Upper lobe of right lung (tissue), 1 donor: ENCODE measurements at regions not wholly inside any gene's neighbourhood (a gene's known extent, or its start where the extent isn't known, plus 50 kb on each side); places are given as distances from the start of the nearest gene placed in this dataset.

ENCODE experiments used
- ATAC-seq: fragments of 200-7000 bp; cut with Tn5 transposase; one replicate; pipeline ENCODE4 v1.9.1; 2020; ENCODE audit warnings: mild to moderate bottlenecking, moderate library complexity
- DNase-seq: peaks from one replicate; pipeline ENCODE4 v3.0.0-alpha.2; 2020
- H3K27ac ChIP-seq: fragments of 200-600 bp; one replicate; pipeline ENCODE4 v1.8.0; 2022
- H3K27me3 ChIP-seq: fragments of 200-600 bp; one replicate; pipeline ENCODE4 v1.8.0; 2022; ENCODE audit warnings: mild to moderate bottlenecking
- H3K36me3 ChIP-seq: fragments of 200-600 bp; one replicate; pipeline ENCODE4 v1.8.0; 2022
- H3K4me1 ChIP-seq: fragments of 200-600 bp; one replicate; pipeline ENCODE4 v1.8.0; 2022
- H3K4me3 ChIP-seq: fragments of 200-600 bp; one replicate; pipeline ENCODE4 v1.8.0; 2022; ENCODE audit warnings: mild to moderate bottlenecking
- H3K9me3 ChIP-seq: fragments of 200-600 bp; one replicate; pipeline ENCODE4 v1.8.0; 2022
- intact Hi-C: fragments of 100-400 bp; cut with DNase I; formaldehyde crosslinking; loops from one replicate; pipeline ENCODE4 v1.11.0; 2022
- TF ChIP-seq, protein P1 (sequence below): fragments of 200-600 bp; IDR thresholded peaks from one replicate; pipeline ENCODE4 v1.8.0; 2022; ENCODE audit warnings: antibody characterized with exemption
- donor health status: DM: no; HTN: yes; CAD: no; lungs with severe emphysema.

DNA sequence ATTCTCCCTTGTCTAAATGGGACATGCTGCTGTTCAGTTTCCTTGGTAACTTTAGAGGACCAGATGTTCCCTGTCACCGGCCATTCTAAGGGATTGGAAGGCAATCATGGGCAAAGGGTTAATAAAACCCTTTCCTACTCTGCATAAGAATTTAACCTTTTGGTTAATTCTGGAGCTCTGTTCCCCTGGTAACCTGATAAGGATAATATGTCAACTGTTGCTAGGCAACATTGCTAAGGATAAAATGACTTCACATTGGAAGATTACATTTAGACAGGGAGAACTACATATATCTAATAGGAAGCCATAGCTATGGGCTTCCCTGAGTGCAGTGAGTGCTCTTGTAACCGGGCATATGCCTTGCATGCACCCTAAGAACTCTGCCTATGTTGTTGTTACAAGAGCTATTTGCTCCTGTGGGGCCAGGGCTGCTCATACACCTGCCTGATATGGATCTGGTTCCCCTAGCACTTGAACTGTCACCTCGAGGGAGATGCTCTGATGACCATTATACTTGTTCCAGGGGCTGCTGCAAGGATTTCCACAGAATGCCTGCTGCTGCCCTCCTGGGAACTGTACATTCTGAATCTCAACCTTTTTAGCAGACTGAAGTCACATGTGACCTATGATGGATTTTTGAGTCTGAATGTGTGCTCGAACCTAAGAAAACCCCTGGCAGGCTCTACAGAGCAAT is 326.3 kb upstream of the PDZRN3 start:
- Histone ChIP-seq H3K27me3 (no peaks in the 10 kb centered on the region), H3K4me1 (no peaks in the 10 kb centered on the region), H3K36me3 (no peaks in the 10 kb centered on the region), H3K27ac (no peak overlapping the region), H3K4me3 (no peak overlapping the region), H3K9me3 (no peaks in the 10 kb centered on the region)
- intact Hi-C loops = no loop called here
- ATAC-seq (no peak), DNase-seq (no peak)
- TF ChIP-seq, protein P1, sequence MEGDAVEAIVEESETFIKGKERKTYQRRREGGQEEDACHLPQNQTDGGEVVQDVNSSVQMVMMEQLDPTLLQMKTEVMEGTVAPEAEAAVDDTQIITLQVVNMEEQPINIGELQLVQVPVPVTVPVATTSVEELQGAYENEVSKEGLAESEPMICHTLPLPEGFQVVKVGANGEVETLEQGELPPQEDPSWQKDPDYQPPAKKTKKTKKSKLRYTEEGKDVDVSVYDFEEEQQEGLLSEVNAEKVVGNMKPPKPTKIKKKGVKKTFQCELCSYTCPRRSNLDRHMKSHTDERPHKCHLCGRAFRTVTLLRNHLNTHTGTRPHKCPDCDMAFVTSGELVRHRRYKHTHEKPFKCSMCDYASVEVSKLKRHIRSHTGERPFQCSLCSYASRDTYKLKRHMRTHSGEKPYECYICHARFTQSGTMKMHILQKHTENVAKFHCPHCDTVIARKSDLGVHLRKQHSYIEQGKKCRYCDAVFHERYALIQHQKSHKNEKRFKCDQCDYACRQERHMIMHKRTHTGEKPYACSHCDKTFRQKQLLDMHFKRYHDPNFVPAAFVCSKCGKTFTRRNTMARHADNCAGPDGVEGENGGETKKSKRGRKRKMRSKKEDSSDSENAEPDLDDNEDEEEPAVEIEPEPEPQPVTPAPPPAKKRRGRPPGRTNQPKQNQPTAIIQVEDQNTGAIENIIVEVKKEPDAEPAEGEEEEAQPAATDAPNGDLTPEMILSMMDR = no peak

DNA sequence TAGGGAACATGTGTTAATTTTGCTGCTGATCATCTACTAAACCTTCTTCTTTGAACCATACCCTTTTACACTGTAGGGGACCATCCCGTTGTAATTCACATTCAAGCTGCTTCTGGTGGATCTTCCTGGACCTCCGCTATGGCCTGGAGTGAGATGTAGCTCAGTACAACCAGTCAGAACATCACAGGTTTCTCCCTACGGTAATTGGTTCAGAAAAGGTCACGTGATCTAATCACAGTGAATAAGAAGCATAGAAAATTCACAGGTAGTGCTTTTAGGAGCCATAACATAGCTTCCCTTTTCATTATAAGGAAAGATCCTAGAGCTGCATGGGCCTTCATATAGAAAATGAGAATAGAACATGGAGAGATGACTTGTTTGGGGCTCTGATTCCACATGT is 320.8 kb upstream of the PDZRN3 start:
- Histone ChIP-seq H3K27me3 (no peaks in the 10 kb centered on the region), H3K9me3 (no peaks in the 10 kb centered on the region), H3K4me1 (no peaks in the 10 kb centered on the region), H3K4me3 (no peak overlapping the region), H3K27ac (no peak overlapping the region), H3K36me3 (no peaks in the 10 kb centered on the region)
- ATAC-seq (no peak), DNase-seq (no peak)
- TF ChIP-seq, protein P1 = no peak
- intact Hi-C loops = no loop called here

DNA sequence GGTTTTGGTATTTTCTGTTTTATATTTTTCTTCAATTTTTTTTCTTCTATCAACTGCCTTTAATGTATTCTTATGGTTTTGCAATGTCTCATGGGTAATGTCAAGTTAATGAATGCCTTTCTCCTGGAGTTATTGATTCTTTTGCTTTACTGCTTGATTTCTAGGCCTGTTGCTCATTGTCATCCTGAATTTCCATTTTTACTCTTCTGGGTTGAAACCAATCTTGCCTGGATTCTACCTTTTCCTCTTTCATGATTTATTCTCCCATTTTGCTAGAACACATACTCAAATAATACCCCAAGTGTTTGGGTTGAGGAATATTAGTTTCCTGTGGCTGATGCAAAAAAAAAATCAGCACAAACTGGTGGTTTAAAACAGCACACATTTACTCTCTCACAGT is 315.2 kb upstream of the PDZRN3 start:
- TF ChIP-seq, protein P1 = no peak
- no peak overlapping the region for H3K4me3 ChIP-seq
- intact Hi-C loops = no loop called here
- H3K9me3 ChIP-seq = no peaks in the 10 kb centered on the region
- no peaks in the 10 kb centered on the region for H3K36me3 ChIP-seq
- ATAC-seq = no peak
- no peaks in the 10 kb centered on the region for H3K27me3 ChIP-seq
- no peak for DNase-seq
- H3K4me1 ChIP-seq = no peaks in the 10 kb centered on the region
- no peak overlapping the region for H3K27ac ChIP-seq

DNA sequence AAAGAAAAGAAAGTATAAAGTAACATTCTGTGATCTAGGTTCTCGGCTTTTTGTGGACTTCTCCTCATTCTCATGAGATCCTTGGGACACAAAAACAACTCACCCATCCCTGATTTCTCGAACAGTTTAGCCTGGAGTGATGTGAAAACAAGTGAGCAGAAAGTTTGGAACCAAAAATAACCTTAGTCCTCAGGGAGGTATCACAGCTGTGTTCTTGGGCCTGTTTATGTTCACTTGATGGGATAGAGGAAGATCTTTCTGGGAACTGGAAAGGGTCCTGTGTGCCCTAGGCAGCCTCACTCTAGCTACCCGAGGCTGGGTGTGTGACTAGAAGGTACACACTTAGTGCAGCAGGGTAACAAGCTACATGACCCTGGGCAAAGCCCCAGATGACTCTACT is 308.8 kb upstream of the PDZRN3 start:
- no peaks in the 10 kb centered on the region for H3K4me1 ChIP-seq
- no peaks in the 10 kb centered on the region for H3K27me3 ChIP-seq
- no peak overlapping the region for H3K27ac ChIP-seq
- DNase-seq = no peak
- no peak for ATAC-seq
- intact Hi-C loops = no loop called here
- H3K36me3 ChIP-seq = no peaks in the 10 kb centered on the region
- H3K9me3 ChIP-seq = no peaks in the 10 kb centered on the region
- no peak overlapping the region for H3K4me3 ChIP-seq
- TF ChIP-seq, protein P1 = no peak

DNA sequence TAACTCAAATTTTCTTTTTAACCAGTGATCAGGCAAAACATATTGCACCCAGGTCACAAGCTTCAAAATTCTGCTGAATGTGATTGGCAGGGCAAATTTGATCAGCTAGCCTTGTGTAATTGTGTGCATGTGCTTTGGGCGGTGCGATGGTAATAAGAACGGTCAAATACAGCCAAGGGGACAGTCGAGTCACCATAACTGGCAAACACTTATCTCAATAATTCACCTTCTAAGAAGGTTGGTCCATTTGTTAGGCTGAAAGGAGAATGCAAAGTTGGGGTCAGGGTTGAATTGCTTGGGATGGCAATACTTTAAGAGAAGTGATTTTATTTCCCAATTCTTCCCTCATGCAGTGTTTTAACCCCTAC is 302.4 kb upstream of the PDZRN3 start:
- ATAC-seq = no peak
- no peaks in the 10 kb centered on the region for H3K36me3 ChIP-seq
- intact Hi-C loops = no loop called here
- TF ChIP-seq, protein P1 = no peak
- H3K4me3 ChIP-seq = no peak overlapping the region
- no peaks in the 10 kb centered on the region for H3K27me3 ChIP-seq
- no peaks in the 10 kb centered on the region for H3K4me1 ChIP-seq
- no peak overlapping the region for H3K27ac ChIP-seq
- DNase-seq = no peak
- no peaks in the 10 kb centered on the region for H3K9me3 ChIP-seq
